UCSD-AML1 (cell line): ENCODE measurements at regions not wholly inside any gene's neighbourhood (a gene's known extent, or its start where the extent isn't known, plus 50 kb on each side); places are given as distances from the start of the nearest gene placed in this dataset.

Source experiments
- DNase-seq: peaks from one replicate; lab custom pipeline; 2025; ENCODE audit not compliant: unreplicated experiment; lab: John Stamatoyannopoulos, UW

DNA sequence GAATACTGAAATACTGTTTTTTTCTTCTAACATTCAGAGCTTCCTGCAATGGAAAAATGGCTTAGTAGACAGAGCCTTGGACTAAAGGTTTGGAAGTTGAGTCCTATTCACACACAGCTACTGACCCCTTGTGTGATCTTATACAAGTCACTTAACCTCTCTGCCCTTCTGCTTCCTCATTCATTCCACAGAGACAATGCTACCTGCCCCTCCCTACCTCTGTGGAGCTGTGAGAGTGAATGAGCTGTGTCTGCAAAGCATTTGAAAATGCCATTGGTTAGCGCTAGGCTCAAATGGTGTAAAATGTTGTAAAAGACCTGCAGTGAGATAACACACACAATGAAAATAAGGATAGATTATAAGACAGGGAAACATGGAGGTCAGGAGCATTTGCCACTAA lies 214.4 kb downstream of the BARHL2 start:
- no peak for DNase-seq

DNA sequence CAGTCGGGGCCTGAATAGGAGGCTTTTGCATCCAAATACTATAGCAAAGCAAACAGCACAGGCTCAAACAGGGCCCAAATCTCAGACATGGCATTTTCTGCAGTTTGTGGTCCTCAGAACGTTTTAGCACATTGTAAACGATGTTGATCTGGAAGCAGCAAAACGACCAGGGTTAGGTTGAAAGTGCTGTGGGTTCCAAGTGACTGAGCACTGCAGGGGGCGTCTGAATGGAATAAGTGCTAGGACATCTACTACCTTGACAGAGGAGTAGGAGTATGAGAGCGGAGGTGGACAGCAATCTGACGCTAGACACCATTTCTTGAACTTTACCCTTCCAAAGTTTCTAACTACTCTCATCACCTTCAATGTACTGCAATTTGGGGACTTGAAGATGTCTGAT lies 214.9 kb downstream of the BARHL2 start:
- no peak for DNase-seq

DNA sequence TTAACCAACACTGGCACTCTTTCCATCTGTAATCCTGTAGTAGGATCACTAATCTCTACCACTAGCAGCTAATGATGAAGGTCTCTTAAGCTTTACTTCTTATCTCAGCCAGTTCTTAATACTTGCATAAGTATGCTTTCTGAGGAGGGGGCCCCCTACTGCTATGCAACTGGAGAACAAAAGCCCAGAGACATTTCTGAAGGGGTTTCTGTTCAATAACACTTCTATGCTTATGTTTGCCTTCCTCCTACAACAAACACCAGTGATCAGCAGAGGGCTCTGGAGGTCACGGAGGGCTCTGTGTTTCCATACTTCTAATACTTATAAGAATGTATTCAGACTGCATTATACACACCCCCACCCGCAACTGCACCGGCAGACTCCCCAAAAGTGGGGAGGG lies 215.8 kb downstream of the BARHL2 start:
- DNase-seq, result no peak

DNA sequence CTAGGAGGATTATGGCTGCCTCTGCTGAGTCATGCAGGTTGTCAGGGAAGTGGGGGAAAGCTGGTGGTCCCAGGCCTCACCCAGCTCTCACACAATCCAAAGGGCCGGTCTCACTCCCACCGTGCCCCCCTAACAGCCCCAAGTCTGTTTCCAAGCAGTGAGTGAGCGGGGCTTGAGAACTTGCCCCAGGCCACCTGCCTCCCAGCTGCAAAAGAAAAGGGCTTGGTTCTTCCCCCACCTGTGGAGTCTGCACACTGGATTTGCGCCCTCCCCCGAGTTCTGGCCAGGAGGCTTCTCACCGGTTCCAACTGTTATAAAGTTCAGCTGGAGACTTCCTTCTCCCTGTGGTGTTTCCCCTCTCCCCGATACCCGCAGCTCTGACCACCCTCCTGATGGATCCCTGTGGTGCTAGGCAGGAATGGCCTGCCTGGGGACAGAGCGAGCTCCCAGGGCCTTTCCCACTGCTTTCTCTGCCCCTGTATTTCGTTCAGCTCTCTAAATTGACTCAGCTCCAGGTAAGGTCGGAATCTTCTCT lies 222.3 kb downstream of the BARHL2 start:
- DNase-seq, result no peak

DNA sequence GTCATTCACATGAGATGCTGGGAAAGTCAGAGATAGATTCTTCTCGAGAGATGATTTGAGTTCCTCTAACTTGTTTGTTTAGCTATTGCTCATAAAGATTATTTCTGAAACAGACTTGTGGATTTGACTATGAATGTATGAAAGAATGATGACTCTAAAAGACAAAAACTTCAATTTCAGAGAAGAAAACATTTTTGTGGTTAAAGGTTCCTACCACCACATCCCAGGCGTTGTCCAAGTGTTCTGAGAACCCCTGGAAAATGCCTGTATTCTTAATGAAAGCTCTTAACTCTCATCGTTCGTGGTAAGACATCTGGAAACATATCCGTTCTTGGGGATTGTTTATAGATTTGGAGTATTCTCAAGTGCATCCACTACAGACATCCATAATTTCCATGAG lies 228.7 kb downstream of the BARHL2 start:
- no peak for DNase-seq

DNA sequence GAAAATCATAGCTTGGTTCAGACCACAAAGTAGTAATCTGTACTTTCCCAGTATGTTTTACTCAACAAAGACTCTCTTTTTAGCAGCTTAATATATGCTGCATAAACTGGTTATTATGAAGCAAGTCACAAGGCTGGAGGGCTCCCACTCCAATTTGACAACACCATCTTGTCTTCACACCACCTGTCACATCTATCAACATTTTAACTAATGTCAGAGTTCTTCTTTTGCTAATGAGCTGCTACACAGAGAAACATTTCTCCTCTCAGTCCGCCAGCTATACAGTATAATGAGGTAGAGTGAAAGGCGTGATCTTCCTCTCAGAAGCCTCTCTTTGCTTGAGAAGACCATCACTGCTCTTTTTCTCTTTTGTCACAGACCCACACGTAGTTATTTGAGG lies 230.1 kb downstream of the BARHL2 start:
- DNase-seq, result no peak

DNA sequence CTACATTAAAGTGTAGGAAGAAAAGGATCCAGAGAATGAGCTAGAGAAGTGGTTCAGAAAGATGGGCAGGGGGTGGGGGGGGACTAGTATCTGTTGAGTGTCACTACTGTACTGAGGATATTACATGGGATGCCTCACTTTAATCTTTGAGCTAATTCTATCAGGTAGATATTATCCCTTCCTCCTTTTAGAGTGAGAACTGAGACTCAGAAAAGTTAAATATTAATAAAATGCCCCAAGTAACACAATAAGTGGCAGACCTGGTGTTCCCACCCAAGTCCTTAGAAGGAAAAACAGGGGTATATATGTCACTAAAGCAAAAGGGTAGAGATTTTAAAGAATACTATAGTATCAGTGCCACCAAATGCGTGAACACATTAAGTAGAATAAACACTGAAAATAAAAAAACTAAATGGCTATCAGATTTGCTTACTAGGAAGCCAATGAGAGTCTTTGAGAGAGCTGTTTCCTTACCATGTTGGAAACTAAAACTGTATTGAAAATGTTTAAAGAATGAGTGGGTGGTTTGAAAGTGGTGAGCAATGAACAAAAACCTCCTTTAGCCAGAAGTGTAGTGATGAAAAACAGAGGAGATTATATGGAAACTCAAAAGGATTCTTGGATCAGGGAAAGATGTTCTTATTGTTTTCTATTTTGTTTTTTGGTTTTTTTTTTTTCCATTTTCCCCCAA lies 230.8 kb downstream of the BARHL2 start:
- DNase-seq, result no peak

DNA sequence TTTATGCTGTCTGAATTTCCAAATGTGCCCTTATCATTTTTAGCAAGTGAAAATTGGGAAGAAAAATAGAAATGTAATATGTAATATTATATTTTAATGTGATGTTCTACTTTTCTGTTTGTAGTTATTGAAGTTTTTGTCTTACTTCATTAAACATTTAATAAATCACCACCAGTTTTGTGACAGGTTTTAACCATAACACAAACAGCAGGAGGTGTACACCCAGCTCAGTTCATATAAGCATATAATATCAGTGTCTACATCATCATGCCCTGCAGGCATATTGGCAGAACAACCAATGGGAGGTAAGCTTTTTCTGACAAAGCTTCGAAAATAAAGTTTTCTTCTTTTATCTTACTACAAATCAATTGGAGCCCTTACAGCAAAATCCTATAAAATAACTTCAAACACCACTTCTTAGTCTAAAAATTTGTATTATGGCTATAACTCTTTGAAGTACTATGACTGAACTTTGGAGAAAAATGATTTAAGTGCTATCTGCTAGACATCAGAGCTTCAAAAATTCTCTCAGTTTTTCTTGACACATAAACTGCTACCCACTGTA lies 236.7 kb downstream of the BARHL2 start:
- DNase-seq, result no peak

DNA sequence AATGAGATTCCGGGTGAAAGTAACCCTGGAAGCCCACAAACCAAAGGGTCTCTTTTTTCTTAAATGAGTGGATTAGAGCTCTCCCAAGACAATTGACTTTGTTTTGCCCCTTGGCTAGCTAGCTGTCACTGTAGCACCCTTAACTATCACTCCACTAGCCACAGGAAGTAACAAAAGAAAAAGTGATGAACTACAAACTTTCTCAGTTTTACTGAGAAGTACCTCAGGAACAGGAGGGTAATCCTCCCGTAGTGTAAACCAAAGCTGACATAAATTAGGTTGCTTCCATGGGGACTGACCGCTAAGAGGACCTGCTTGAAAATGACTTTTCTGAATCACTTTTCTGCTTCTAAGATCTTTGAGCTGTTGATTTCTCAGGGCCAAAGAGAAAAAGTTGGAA lies 240.1 kb downstream of the BARHL2 start:
- no peak for DNase-seq

DNA sequence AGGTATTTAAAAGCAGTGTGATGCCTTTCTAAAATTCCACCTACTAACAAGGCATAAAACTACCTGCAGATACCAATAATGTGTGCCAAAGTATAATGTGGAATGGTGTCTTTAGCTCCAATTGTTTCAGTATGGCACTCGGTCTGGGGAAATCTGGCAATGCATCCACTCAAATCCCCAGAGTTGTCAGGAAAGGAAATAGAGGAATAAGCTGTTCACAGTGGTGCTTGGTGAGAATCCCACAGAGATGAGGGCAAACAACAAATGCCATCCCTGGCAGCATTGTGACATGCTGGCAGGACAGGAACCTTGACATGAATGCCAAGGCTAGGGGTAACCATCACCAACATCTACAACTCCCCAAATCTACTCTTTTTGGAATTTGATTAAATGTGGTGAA lies 240.7 kb downstream of the BARHL2 start:
- no peak for DNase-seq

DNA sequence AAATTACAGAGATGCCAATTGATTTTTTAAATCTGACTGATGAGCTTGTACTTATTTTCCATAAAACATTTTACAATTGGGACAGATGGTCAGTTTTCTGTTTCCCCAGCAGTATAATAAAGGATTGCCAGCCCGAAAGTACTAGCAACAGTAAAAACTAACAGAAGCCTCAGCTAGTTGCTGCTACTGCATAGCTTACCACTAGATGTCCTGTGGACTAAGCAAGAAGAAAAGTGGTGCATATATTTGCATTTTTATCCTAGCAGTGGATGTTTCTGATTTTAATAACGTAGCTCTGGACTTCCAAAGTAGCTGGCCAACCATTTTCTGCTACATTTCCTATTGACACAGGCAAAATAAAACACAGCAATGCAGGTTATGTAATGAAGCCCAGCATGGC lies 241.5 kb downstream of the BARHL2 start:
- DNase-seq, result no peak

DNA sequence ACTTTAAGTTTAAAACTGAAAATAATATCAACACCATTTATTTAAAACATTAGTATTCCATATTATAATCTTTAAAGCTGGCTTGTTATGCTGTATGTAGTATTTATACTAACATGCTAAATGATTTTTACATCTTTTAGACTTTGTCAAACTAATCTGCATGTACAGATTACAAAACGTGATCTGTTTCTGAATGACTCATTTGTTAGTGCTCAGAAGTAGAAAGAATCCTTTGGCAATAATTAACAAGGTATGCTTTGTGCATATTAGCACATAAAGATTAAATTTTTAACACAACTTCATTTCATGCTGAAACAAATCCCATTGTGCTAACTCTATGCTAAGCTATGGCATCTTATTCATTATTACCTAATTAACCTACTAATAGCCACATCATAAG lies 242.4 kb downstream of the BARHL2 start:
- DNase-seq, result no peak

DNA sequence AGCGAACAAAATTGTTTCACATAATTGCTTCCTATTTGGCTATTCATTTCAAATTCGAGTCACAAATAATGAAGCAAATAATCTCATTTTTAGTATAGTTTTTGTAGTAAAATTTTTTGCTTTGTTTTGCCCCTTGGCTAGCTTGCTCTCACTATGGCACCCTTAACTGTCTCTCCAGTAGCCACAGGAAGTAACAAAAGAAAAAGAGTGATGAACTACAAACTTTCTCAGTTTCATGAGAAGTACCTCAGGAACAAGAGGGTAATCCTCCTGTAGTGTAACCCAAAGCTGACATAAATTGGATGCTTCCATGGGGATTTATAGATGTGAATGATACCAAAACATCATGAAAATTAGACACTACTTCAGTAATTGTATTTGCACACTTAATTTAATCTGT lies 242.9 kb downstream of the BARHL2 start:
- no peak for DNase-seq

DNA sequence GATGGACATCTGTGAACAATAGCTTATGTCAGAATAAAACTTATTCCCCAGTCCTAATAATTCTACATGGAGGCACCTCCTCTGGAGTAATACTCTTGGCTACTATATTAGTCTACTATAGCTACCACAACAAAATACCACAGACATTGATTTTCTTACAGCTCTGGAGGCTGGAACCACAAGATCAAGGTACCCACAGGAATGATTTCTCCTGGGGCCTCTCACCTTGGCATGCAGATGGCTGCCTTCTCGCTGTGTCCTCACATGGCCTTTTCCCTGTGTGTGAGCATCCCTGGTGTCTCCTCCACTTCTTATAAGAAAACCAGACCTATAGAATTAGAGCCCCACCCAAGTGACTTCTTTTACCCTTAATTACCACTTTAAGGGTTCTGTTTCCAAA lies 244.3 kb downstream of the BARHL2 start:
- no peak for DNase-seq

DNA sequence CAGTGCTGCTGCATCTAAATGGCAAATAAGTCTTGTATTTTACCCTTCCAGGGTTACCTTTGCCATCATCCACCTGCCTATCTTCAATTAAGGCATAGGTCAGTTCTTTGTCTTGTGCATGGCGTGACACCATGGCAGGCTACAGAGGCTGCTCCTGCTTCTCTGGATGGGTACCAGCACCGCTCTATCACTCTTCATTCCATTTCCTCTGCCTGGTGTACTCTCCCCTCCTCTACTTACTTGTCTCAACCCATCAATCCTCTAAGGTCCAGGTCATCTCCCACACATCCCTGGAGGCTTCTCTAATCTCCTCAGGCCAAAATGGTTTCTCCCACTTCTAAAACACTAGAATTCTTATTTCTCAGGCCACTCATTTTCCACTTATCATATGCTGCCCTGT lies 257.5 kb downstream of the BARHL2 start:
- no peak for DNase-seq

DNA sequence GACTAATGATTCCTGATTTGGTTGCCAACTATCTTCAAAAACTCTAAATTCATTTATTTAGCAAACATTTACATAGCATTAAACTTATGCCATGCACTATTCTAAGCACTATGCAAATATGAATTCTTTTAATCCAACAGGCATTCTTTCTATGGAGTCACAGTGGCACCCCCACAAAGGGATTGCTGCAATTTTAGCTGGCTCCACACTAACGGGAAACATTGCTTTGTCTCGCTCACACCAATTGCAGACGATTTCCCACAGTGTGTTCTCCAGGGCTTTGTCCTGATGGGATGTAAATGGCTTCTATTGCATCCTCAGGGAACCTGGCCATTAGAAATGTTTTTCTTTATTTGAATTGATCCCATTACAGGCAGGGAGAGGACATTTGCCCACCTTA lies 259.1 kb downstream of the BARHL2 start:
- DNase-seq, result no peak

DNA sequence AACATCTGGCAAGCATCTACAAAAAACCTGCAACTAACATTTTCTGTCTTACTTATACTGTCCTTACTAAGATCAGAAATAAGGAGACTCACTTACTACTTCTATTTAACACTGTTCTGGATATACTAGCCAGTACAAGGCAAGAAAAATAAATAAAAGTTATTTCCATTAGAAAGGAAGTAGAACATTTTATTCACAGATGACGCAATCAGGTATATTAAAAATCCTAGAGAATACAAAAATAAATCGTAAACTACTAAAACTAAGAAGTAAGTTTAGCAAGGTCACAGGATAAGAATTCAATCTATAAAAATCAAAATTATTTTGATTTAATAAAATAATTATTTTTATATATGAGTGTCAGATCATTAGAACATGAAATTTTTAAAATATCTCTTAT lies 264.6 kb downstream of the BARHL2 start:
- DNase-seq, result no peak

DNA sequence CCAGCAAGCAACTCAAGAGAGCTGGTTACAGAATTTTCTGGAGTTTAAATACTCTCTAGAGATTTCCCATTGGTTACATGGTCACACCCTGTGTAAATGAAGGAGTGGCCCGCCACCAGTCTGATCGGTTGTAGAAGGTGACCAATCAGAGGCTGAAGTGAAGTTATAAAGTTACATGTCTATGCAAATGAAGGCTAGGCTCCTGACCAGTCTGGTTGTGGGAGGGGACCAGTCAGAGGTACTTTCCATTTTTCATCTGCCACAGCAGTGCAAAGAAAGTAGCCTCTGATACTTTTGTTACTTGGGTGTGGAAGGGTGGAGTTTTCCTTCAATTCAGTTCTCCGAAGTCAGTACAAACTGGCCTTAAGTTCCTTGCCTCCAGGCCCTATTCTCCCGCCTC lies 273.7 kb downstream of the BARHL2 start:
- DNase-seq, result no peak

DNA sequence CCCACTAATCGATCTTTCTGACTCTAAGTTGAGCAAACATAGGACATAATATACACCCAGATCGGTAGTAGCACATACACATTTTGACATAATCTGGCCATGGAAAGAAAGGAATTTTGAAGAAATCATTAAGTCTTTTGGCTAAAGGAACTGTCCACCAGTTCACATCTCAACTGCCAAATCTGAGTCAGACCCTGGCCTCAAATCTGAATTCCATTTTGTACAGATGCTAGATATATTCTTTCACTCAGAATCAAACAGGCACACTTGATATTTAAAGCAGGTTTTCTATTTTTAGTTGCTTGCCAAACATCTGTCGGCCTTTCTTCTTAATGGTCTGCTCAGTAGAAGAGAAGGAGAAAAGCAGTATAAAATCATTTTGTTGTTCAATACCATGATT lies 281.8 kb downstream of the BARHL2 start:
- no peak for DNase-seq

DNA sequence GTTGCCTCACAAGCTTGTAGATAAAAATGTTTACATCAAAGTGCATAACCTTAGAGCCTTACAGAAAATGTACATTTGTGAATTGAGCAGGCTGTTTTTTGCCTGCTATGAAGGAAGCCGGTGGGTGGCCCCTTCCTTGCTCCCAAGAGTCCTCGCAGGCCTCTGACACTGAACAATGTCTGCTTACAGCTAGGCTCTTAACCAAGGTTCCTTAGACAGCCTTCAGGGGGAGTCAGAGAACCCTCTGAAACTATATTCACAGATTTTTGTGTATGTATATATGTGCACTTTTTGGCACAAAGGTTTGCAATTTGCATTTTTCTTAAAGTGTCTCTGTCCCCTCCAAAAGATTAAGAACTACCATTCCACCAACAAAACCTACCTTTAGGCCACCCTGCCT lies 282.6 kb downstream of the BARHL2 start:
- no peak for DNase-seq

DNA sequence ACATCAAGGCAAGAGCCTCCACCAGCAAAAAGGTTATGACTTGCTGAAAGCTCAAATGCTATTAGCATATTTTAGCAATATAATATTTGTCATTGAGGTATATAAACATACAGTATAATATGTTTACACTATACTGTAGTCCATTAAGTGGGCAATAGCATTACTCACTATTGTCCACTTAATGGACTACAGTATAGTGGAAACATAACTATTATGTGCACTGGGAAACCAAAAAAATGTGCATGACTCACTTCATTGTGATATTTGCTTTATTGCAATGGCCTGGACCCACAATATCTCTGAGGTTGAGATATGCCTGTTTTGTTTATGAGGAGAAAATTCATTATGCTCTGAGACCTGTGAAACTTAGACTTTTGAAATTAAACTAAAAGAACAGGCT lies 300.0 kb downstream of the BARHL2 start:
- no peak for DNase-seq

DNA sequence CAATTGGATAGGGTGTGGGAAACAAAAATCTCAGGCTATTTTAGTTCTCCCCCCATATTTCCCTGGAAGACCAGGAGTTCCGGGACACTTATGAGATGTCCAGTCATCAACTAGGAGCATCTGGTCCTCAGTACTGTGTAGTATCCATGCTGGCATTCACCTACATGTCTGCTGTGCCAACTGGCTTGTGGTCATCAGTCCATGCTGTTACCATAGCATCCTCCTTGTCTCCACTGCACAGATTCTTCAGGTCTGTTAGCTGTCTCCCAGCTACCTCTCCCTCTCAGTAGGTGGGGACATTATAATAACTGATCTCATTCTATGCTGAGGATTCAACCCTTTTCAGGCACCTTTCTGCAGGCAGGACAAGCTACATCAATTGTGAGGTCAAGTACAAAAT lies 302.9 kb downstream of the BARHL2 start:
- no peak for DNase-seq

DNA sequence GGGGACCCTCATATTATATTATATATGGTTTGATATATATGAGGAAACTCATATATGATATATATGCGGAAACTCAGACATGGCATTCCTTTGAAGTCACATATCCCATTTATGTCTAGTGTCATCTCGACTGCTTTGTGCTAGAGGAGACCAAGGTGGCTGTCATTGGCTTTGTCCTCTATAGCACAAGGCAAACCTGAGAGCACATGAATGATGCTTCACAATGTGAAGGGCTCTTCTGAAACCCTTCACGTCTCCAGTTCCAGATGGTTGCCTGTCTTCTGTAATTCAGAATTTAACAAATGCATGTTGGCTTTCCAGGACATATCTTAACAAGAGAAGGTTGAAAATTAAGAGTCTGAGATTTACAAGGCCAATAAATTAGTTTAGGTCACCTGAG lies 303.6 kb downstream of the BARHL2 start:
- no peak for DNase-seq
